Stimulated activated CD4-positive, alpha-beta T cell treated with anti-CD3 and anti-CD28 coated beads, Interleukin-15, amount 100 ng/mL, for 1 hour (primary cell): ENCODE measurements at regions not wholly inside any gene's neighbourhood (a gene's known extent, or its start where the extent isn't known, plus 50 kb on each side); places are given as distances from the start of the nearest gene placed in this dataset.
"Not testable (repeated sequence)": the region's sequence is repeated elsewhere in the genome, so short reads cannot be mapped to it uniquely, and the experiment has no call there.

ENCODE experiments used
- DNase-seq, 2 donors: peaks; one replicate each; pipeline ENCODE4 v3.0.0-alpha.2; 2020; ENCODE audit warnings: low read depth in 1 of 2, low spot score in 1 of 2

DNA sequence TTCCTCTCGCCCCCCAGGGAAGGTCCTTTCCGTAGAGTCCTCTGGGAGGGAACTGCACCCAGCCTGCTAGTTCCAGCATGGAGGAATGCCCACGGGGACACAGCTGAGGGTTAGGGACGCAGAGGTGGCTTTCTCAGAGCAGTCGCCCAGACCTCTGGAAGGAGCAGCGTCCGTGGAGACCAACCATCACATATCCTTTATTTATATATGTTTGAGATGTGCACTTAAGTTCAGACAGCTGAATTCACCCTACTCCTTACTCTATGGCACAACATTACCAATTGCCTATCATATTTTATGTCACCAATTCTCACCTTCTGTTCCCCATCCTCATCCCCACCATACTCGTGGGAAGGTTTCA lies 305.6 kb upstream of the DIO3 start:
- DNase-seq = no peak

GRCh38 chr14:101256266-101256665 lies 305.0 kb upstream of the DIO3 start:
- DNase-seq = no peak

GRCh38 chr14:101257551-101257950 lies 303.7 kb upstream of the DIO3 start:
- DNase-seq = no peak

DNA sequence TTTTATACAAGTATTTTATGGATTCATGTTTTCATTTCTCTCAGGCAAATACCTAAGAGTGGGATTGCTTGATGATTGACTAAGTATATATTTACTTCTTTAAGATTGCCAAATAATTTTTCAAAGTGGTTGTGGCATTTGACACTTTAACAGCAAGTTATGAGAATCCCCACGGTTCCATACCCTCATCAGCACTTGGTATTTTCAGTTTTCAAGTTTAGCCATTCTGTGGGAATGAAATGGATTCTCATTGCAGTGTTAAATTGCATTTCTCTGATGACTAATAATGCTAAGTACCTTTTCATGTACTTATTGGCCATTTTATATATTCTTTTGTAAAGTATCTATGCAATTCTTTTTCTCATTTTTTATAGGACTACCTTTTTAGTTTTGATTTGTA lies 301.5 kb upstream of the DIO3 start:
- DNase-seq = no peak

DNA sequence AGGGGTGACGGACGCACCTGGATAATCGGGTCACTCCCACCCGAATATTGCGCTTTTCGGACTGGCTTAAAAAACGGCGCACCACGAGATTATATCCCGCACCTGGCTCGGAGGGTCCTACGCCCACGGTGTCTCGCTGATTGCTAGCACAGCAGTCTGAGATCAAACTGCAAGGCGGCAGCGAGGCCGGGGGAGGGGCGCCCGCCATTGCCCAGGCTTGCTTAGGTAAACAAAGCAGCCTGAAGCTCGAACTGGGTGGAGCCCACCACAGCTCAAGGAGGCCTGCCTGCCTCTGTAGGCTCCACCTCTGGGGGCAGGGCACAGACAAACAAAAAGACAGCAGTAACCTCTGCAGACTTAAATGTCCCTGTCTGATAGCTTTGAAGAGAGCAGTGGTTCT lies 294.9 kb upstream of the DIO3 start:
- not testable (repeated sequence) for DNase-seq

GRCh38 chr14:101273091-101273490 lies 288.2 kb upstream of the DIO3 start:
- no peak for DNase-seq

DNA sequence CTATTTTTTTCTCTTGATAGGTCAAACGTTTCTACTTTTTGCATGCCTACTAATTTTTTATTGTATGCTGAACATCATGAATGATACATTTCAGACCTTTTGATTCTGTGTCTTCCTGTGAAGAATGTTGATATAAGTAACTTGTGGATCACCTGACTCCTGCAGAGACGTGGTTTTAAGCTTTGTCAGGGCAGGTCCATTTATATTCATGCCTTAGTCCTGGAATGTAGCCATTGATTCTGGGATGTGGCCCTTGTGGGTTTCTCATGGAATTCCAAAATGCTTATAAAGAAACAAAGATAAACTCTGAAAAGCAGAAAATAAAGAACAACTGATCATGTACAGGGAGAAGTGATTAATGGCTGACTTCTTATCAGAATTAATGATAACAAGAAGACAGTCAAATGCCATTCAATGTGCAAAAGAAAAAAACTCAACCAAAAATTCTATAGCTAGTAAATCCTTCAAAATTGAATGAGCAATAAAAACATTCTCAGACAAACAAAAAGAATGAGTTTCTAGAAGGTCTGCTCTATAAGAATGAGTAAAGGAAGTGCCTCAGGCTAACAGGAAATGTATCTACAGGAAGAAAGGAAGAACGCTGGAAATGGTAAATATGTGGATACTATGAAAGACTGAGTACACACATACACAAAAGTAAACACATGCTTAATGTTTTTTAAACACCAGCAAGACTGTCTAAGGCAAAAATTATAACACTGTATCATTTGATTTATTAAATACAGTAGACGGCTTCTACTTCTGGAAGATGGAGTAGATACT lies 284.8 kb upstream of the DIO3 start:
- no peak for DNase-seq

GRCh38 chr14:101282418-101282817 lies 278.9 kb upstream of the DIO3 start:
- no peak for DNase-seq

DNA sequence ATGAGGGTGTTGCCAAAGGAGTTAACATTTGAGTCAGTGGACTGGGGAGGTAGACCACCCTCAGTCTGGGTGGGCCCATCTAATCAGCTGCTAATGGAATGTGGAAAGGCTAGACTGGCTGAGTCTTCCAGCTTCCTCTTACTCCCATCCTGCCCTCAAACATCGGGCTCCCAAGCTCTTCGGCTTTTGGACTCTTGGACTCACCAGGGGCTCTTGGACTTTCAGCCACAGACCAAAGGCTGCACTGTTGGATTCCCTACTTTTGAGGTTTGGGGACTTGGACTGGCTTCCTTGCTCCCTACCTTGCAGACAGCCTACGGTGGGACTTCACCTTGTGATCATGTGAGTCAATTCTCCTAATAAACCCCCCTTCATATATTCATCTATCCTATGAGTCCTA lies 276.6 kb upstream of the DIO3 start:
- DNase-seq = no peak

DNA sequence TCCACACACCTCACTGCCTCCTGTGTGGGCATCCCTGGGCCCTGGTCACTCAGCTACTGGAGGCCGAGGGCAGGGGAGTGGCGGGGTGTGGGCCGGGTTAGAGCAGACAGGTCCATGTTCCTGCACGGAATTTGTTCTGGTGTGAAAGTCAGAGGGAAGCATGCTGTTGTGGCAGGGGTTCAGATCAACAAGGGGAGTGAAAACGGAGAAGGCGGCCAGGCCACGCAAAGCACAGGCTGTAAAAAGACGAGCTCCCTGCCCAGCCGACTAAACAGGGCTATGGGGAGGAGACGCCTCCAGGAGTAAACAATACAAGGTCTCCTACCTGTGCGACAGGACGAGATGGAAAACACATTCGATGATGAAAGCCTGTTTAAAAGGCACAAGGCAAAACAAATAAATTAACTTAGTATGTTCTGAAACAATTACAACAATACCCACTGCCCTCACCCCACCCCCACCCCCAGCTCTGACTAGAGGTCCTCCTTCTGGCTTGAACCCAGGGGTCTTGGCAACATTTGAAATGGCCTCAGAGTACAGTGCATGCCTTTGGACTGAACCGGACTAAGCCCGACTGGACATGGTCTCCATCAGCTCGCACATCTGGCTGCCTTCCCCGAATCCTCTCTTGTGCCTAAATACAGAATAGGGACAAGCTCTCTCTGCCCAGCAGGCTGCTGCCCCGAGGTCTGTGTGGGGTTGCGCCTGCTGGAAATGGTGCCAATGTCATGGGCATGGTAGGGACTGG lies 274.9 kb upstream of the DIO3 start:
- DNase-seq = no peak

DNA sequence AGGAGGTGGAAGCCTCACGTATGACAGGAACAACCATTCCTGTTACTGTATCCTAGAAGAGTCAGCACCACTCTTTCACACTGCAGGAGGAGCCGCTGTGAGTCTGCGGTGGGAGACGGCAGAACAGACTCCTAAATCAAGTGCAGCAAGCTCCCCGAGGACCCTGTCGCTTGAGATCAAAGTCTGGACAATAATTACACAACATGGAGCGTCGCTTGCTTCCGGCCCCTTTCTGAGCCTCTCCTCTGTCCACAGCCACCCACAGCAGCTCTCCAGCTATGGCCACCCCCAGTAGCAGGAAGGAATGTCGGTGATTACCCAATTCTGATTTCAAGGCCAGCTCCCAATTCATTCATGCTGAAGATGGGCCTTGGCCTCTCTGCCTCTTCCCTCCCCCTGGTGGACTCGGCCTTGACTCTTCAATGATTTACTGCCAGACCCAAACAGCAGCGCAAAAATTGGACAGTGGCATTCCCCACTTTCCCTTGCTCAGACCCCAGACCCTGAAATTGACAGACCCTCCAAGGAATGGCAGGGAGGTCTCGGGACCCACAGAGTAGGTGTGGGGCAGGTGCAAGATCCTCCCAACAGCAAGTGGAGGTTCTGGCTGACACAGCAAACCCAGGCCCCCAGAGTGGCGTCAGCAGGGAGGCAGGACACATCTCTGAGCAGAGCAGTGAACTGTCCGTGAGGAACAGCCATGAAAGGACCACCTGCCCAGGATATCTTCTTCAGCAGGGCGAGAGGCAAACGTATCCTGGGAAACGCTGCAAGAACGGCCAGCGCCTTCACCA lies 272.7 kb upstream of the DIO3 start:
- no peak for DNase-seq

DNA sequence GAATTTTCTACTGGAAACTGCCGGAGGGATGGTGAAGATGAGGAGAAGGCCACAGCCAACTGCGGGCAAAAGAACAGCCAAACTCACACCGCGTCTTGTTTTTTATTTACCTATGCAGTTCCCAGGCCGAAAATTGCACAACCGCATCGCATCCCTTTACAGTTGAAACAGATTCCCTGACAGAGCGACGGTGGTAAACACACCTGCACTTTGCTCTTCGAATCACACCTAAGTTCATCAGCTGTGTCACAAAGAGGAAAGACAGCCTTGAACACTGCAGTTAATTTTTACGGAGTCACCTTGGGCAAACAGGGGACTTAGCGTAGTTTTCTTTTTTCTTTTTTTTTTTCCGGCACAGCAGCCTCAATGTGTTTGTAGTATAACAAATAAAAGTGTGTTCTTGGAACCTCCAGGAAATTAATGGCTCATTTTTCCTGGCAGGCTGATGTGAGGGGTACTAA lies 272.0 kb upstream of the DIO3 start:
- DNase-seq = no peak

DNA sequence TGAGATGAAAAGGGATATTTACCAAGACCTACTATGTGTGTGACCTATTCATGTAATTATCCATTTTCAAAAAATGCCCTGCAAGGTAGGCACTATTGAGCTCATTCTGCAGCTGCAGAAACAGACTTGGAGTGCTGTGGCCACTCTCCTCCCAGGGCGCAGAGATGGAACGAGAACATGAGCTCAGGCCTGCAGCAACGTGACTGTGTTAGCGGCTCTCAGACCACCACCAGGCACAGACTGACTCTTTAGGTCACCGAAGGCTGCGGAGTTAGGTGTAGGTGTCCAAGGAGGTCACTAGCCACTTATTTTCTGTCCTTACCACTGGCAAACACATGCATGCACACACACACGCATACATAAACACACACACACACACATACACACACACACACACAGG lies 271.4 kb upstream of the DIO3 start:
- DNase-seq = no peak

GRCh38 chr14:101290611-101291010 lies 270.7 kb upstream of the DIO3 start:
- no peak for DNase-seq

- no peak for DNase-seq
Measured at GRCh38 chr14:101291390-101291789, 269.9 kb upstream of the DIO3 start.

GRCh38 chr14:101292448-101292847 lies 268.8 kb upstream of the DIO3 start:
- no peak for DNase-seq

DNA sequence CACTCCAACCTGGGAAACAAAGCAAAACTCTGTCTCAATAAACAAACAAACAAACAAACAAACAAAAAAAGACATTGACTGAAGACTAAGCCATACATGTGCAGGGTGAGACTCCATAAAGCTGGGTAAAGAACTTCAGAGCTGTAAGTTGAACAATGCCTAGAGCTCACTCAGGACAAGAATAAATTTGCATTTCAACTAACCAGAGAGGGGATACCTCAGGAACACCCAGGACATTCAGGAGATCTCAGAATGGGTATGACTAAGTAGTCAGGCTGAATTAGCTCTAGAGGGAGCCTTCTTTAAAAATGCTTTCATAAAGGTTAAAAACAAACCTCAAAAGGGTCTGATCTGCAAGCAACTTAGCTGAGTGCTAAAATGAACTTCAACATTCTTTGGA lies 267.7 kb upstream of the DIO3 start:
- no peak for DNase-seq

DNA sequence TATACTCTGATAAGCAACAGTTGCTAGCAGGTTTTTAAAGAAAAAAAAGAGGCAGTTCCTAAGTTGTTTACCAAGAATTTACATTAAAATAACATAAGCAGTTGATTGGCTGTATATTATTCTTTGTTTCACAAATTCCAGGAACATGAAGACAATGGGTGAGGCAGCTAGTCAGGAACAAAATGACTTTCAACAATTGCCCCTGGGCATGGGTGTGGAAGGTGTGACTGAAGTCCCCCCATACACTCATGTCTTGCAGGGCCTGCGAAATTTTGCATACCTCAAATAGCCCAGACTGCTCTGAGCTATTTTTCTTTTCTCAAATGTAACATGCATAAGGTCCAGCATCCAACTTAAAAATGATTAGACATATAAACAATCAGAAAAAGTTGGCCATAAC lies 267.2 kb upstream of the DIO3 start:
- DNase-seq = no peak

GRCh38 chr14:101299781-101300180 lies 261.5 kb upstream of the DIO3 start:
- not testable (repeated sequence) for DNase-seq

DNA sequence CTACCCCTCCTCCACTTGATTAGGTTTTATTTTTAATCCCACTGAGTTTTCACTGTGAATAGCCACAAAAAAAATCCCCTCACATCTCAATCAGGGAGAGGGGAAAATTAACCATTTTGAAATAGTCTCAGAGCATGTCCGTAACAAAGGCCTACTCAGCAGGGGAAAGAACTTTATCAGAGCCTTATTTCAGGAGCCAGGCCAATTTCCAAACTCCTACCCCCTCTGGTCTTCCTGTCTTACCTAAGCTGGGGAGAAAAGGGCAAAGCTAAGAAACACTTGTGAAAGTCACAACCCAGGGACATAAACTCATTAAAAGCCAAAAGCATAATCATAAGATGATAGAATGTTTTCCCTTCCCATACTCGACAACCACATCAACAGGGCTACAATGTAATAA lies 260.3 kb upstream of the DIO3 start:
- DNase-seq = no peak

GRCh38 chr14:101307162-101307561 lies 254.1 kb upstream of the DIO3 start:
- DNase-seq = not testable (repeated sequence)

DNA sequence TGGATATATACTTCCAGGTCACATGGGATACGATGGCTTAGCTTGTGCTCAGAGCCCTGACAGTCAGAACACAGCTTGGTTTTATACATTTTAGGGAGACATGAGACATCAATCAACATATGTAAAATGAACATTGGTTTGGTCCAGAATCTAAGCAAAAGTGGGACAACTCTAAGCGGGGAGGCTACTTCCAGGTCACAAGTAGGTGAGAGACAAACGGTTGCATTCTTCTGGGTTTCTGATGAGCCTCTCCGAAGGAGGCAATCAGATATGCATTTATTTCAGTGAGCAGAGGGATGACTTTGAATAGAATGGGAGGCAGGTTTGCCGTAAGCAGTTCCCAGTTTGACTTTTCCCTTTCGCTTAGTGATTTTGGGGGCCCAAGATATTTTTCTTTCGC lies 250.1 kb upstream of the DIO3 start:
- DNase-seq = not testable (repeated sequence)
